H1 (cell line): ENCODE measurements at regions not wholly inside any gene's neighbourhood (a gene's known extent, or its start where the extent isn't known, plus 50 kb on each side); places are given as distances from the start of the nearest gene placed in this dataset.

Experiments
- EP300 ChIP-seq, 2 experiments: IDR thresholded peaks; 1 replicate in 1 of 2; 2 replicates in 1 of 2; pipeline ENCODE4 v1.6.1; 2011 to 2012; ENCODE audit warnings: low read depth in 2 of 2, low read length in 2 of 2, mild to moderate bottlenecking in 2 of 2, borderline replicate concordance in 1 of 2, inconsistent platforms in 1 of 2, moderate library complexity in 1 of 2
- GTF2F1 ChIP-seq: IDR thresholded peaks from 2 replicates; pipeline ENCODE4 v1.6.1; 2012; ENCODE audit warnings: low read depth, low read length, improper control_type of control experiment, borderline replicate concordance
- HDAC6 ChIP-seq: IDR thresholded peaks from one replicate; pipeline ENCODE4 v1.7.1; 2012; ENCODE audit warnings: low read depth, mild to moderate bottlenecking, inconsistent platforms, low read length, moderate library complexity
- PHF8 ChIP-seq: fragments of 200-600 bp; sonication (generic); conservative IDR thresholded peaks from 2 replicates; pipeline ENCODE4 v1.7.1; 2012; ENCODE audit warnings: low read depth, mild to moderate bottlenecking, inconsistent platforms, low read length, moderate library complexity
- TF ChIP-seq, protein P1 (sequence below): IDR thresholded peaks from 2 replicates; pipeline ENCODE4 v1.6.1; 2012; ENCODE audit warnings: inconsistent platforms

DNA sequence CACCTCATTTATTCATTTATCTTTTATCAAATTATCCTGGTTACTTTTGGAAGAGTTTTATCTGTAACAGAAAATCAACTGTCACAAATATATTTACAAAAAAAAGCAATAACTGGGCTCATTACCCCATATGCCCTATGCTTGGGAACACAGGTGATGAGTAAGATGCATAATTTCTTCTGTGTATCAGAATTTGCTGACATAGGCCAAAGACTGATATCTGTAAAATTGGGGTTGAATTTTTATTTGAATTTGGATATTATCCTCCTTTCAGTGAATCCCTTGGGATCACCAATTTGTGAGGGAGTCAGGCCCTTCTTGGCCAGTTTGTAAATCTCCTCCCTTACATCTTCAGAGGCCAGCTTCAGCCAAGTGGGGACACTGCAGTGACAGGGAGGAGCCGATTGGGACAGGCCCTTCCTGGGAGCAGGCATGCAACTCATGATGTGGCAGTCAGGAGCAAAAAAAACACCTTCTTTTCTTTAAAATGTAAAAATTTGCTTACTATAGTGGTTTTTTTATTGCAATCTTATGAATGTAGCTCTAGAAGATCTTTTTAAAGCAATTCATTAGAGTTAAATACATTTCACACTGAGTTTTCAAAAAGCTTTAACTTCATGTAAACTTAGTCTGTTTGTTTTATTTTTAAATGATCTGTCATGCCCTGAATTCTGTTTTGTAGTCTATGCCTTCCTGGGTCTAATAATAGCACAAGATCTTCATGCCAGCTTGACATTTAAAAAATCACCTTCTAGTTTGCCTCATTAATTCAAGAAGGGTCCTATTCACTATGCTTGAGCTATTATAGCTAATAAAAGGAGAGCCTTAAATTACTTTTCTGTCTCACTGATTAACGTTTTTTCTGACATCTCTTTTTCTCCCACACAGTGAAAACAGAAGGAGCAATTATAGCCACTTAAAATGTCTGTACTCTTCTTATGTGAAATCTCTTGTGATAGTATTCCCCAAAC is 136.6 kb upstream of the SPRY1 start (continued):
- TF ChIP-seq EP300 (IDR thresholded peaks at IDR 0.05; ENCODE audit: borderline replicate concordance in 1 of 2, low read depth in 2 of 2, low read length in 2 of 2) (no peak), PHF8 (no peak), HDAC6 (no peak), GTF2F1 (no peak)
- TF ChIP-seq, protein P1, sequence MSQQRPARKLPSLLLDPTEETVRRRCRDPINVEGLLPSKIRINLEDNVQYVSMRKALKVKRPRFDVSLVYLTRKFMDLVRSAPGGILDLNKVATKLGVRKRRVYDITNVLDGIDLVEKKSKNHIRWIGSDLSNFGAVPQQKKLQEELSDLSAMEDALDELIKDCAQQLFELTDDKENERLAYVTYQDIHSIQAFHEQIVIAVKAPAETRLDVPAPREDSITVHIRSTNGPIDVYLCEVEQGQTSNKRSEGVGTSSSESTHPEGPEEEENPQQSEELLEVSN: no peak
